ENCODE measurements at regions not wholly inside any gene's neighbourhood (a gene's known extent, or its start where the extent isn't known, plus 50 kb on each side); places are given as distances from the start of the nearest gene placed in this dataset.

- Histone ChIP-seq H2AFZ (ENCODE audit: control insufficient read depth, low read depth, low read length) (no peak overlapping the region), H3K79me2 (ENCODE audit: control insufficient read depth, insufficient read depth, low read length) (no peaks in the 10 kb centered on the region), H4K20me1 (ENCODE audit: control insufficient read depth, insufficient read depth) (no peaks in the 10 kb centered on the region), H3K9ac (ENCODE audit: control insufficient read depth, insufficient read depth, low read length) (no peak overlapping the region), H3K9me3 (replicated peaks; ENCODE audit: control insufficient read depth, insufficient read depth, low read length) (no peaks in the 10 kb centered on the region), H3K27ac (ENCODE audit: control insufficient read depth, insufficient read depth) (no peak overlapping the region), H3K36me3 (ENCODE audit: control insufficient read depth in 2 of 2, insufficient read depth in 2 of 2, low read length in 1 of 2) (no peaks in the 10 kb centered on the region), H3K4me2 (ENCODE audit: control insufficient read depth, insufficient read depth) (no peak overlapping the region), H3K4me1 (ENCODE audit: control insufficient read depth, insufficient read depth, low read length) (no peaks in the 10 kb centered on the region), H3K27me3 (replicated peaks in 1 of 2; ENCODE audit: control insufficient read depth in 2 of 2, insufficient read depth in 2 of 2, low read length in 1 of 2) (no peaks in the 10 kb centered on the region), H3K4me3 (no peak overlapping the region)
- no peak for TF ChIP-seq TARDBP (IDR thresholded peaks at IDR 0.05; ENCODE audit: borderline replicate concordance)
- TF ChIP-seq ZNF207 (IDR thresholded peaks at IDR 0.05; ENCODE audit: borderline replicate concordance): no peak
- no peak for TF ChIP-seq ZBTB11 (CRISPR knock-in tag; IDR thresholded peaks at IDR 0.05)
- no peak for TF ChIP-seq PAX8 (IDR thresholded peaks at IDR 0.05)
- TF ChIP-seq MTA3 (IDR thresholded peaks at IDR 0.05; ENCODE audit: borderline replicate concordance, low read length): no peak
- TF ChIP-seq CBX3 (IDR thresholded peaks at IDR 0.05; ENCODE audit: borderline replicate concordance, low read depth): no peak
- no peak for TF ChIP-seq ETV6 (conservative IDR thresholded peaks at IDR 0.05 in 1 of 2, IDR thresholded peaks at IDR 0.05 in 1 of 2; ENCODE audit: borderline replicate concordance in 1 of 2, low read depth in 1 of 2)
- no peak for TF ChIP-seq IRF4 (IDR thresholded peaks at IDR 0.05; ENCODE audit: low read depth, low read length)
- TF ChIP-seq EZH2 (IDR thresholded peaks at IDR 0.05; ENCODE audit: borderline replicate concordance, control insufficient read depth, low read depth, low read length): no peak
- no peak for TF ChIP-seq ZBTB40 (IDR thresholded peaks at IDR 0.05; ENCODE audit: borderline replicate concordance)
- no peak for TF ChIP-seq TCF3 (IDR thresholded peaks at IDR 0.05; ENCODE audit: borderline replicate concordance, insufficient read depth, low read depth, low read length)
- no peak for TF ChIP-seq NFYB (IDR thresholded peaks at IDR 0.05; ENCODE audit: insufficient read depth, low read depth, low read length)
- TF ChIP-seq TCF7 (IDR thresholded peaks at IDR 0.05; ENCODE audit: borderline replicate concordance): no peak
- ChIA-PET RAD21 (ENCODE audit: unreplicated experiment) (no interaction called here), POLR2A (no interaction called here), CTCF (no interaction called here), SMC1A (ENCODE audit: uncharacterized antibody, unreplicated experiment) (no interaction called here)
- WGBS (ENCODE audit: insufficient coverage, insufficient replicate concordance, low lambda C conversion rate, missing lambda C conversion rate): 0% methylated on average over 1 of the region's 1 CpG
- in situ Hi-C loops (cut with MboI): no loop called here
- ATAC-seq (no peak), DNase-seq (ENCODE audit: low read depth, low spot score) (no peak), FAIRE-seq (no peak)
- intact Hi-C loops (cut with micrococcal nuclease; ENCODE audit: unreplicated experiment): no loop called here
- no TSS peak for BruUV-seq (replicated peaks)
Observed at GRCh38 chr4:125951261-125951887, 636.6 kb downstream of the FAT4 start.
